Astrocyte (in vitro differentiated cells and primary cell): ENCODE measurements at regions not wholly inside any gene's neighbourhood (a gene's known extent, or its start where the extent isn't known, plus 50 kb on each side); places are given as distances from the start of the nearest gene placed in this dataset.

Experiments
- CTCF ChIP-seq: IDR thresholded peaks from 2 replicates; pipeline ENCODE4 v1.5.1; 2011; ENCODE audit warnings: low read depth, mild to moderate bottlenecking, inconsistent platforms, low read length, moderate library complexity; ENCODE audit not compliant: insufficient read depth
- EZH2 ChIP-seq: IDR thresholded peaks from 2 replicates; pipeline ENCODE4 v1.6.1; 2012; ENCODE audit warnings: mild to moderate bottlenecking, low read length, inconsistent platforms; ENCODE audit not compliant: insufficient read depth

DNA sequence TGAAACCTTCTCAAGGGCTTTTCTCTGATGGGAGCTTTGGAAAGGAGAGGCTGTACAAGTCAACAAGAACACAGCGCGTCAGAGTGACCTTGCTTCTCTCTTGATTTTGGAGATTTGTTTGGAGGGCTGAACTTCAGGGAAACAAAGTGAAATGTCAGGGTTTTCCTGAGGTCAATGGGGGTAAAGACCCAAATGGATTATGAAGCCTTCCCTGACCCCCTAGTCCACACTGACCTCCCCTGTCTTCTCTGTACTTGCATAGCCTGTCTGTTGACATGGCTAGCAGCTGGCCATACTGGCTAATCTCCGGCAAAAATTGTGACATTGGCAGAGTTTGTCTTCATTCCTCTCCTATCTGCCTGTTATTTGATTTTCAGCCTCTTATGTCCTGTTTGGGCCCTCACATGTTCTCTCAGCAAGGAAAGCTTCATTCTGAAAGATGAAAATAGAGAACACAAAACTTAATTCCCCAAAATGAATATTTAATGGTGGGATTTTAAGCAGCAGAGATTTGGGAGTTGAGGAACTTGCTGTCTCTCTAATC lies 149.3 kb upstream of the HAAO start:
- TF ChIP-seq EZH2 (no peak), CTCF (no peak)
